Inflammatory macrophage (primary cell): ENCODE measurements at regions not wholly inside any gene's neighbourhood (a gene's known extent, or its start where the extent isn't known, plus 50 kb on each side); places are given as distances from the start of the nearest gene placed in this dataset.

Source experiments
- DNase-seq, 2 donors: peaks; one replicate each; pipeline ENCODE4 v3.0.0-alpha.2; 2020 to 2022

DNA sequence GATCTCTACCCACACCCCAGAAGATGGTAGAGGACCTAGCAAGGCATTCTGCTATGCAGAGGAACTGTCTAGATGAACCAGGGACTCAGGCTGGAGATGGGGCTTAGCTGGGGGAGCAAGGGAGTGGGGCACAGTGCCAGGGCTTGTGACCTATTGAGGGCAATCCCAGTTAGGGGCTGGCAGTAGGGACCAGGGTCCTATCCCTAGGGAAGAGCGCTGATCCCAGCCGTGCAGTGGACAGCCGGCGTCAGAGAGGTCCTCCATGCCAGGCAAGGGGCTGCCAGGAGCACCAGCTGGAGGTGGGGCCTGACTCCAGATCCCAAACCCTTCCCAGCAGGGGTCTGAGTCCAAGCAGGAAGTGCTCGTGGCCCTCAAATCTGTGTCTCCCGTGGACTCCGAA lies 52.7 kb upstream of the NEURL1B start:
- DNase-seq: no peak

DNA sequence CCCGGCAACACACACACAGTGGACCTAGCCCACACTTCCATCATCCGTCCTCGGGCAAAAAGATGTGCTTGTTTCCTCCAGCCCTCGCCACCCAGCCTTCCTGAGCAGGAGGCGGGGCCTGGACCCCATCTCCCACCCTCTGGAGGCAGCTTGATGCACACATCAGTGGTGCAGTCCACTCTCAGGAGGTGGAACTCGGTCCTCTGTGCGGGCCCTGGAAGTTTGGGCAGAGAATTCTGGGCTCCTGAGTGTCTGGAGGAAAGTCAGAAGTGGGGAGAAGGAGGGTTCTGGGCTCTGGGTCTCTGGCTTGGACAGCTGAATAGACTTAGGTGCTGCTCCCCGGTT lies 54.0 kb upstream of the NEURL1B start:
- no peak for DNase-seq

DNA sequence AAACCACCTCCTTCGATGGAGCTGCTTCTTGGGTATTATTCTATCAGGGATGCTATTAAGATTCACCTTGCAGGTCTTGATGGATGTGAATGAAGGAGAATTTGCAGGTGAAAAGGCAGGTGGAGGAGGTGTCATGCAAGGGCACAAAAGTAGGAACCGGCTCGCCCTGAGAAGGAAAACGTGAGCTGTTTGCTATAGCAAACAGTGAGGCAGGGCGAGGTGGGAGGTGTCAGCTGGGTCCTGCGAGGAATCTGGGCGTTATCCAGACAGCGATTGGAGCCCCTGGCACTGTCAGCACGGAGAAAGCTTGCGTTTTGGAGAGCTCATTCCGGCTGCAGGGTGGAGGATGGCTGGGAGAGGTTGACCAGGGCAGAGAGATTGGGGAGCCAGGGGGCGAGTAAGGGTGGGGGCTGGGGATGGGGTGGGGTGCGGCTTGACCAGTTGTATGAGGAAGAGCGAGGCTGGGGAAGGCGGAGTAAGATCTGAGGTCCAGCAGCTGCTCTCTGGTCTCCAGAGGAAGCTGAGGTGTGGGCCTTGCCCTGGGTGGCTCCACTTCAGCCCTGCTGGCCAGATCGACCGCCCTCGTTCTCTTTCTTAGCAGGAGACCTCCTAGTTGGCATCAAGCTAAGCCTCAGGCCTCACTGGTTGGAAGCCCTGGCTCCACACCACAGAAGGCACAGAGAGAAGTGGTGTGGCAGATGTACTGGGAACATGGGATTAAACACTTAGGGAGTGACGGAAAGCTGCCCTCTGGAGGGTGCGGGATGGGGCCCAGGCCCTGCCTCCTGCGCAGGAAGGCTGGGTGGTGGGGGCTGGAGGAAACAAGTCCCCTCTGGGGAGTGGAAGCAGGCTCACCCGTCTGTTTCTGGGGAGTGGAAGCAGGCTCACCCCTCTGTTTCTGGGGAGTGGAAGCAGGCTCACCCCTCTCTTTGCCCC lies 54.7 kb upstream of the NEURL1B start:
- no peak for DNase-seq

DNA sequence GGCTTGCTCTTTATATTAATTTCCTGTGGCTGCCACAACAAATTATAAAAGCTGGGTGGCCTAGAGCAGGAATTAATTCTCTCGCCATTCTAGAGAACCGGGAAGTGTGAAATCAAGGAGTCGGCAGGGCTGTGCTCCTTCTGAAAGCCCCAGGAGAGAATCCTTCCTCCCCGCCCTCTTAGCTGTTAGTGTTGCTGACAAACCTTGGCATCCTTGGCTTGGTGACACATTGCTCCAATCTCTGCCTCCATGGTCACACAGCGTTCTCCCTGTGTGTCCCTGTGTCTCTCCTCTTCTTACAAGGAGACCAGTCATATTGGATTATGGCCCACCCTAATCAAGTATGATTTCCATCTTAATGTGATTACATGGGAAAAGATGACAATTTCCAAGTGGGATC lies 55.9 kb upstream of the NEURL1B start:
- DNase-seq: no peak

DNA sequence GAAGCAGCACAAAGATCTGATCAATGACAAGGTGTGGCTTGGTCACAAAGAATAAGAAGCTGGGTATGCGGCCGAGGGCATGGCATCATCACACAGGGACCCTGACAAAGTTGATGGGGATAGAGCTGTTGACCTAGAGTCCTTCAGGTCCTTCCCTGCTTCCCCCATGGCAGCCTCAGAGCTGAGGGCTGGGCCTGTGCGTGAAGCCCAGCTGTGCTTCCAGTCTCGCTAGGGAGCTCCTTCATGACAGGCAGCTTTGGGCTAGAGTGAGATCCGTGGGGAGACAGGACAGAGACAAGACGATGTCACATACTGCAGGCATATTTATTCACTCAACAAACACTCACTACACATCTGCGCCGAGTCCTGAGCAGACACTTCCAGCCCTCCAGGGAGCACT lies 56.4 kb upstream of the NEURL1B start:
- DNase-seq: no peak

DNA sequence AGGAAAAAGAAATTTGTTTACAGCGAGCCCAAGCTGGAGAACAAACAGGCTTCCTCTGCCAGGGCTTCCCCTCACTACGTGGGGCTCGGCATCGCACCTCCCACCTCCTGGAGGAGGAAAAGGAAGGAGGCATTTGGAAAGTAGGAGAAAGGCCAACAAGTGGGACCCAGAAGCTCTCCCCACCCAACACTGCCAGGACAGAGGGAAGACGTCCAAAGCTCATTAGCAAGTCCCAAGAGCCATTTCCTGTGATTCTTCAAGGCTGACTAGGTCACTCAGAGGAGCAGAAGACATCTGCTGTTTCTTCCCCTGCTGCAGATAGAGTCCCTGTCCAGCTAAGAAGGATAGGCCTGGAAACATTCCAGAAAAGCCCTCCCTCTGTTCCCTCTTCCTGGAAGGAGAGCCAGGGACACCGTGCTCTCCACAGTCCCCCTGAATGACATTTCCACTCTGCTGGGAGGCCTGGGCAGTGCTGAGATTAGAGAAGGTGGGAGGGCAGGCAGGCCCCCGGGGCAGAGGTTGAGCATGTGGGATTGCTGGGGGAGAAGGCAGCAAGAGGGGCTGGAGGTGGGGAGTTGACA lies 57.0 kb upstream of the NEURL1B start:
- DNase-seq: peak; percentile 5 to 6

DNA sequence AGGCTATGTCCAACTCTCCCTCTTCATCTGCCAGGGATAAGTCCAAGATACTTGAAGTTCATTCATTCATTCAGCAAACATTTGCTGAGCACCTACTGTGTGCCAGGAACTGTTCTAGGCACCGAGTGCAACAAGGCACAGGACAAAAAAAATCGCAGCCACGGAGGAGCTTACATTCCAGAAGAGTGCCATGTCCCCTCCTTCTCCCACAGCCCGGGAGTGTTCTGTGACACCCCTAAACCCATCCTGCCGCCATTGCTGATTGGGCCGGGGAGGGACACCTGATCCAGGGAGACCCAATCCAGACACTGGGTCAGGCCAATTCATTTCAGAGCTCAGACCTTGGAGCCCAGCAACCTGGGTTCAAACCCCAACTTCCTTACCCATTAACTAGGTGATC lies 58.1 kb upstream of the NEURL1B start:
- no peak for DNase-seq

DNA sequence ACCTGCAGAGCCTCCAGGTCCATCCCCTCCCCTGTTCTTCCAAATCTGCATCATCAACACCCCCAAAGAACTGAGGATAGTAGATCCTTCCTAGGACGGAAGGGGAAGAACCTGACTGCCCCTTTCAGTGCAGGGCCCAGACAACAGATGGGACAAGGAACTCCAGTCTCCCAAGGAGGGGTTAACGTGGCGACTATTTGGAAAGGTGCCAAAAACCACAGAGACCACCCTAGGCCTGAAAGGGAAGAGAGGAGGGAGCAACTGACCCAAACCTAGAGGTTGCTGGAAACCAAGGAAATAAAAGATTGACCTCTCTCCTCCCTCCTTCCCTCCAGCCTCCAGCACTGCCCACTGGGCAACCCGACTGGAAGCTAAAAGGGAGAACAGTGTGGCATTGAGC lies 59.7 kb upstream of the NEURL1B start:
- no peak for DNase-seq

DNA sequence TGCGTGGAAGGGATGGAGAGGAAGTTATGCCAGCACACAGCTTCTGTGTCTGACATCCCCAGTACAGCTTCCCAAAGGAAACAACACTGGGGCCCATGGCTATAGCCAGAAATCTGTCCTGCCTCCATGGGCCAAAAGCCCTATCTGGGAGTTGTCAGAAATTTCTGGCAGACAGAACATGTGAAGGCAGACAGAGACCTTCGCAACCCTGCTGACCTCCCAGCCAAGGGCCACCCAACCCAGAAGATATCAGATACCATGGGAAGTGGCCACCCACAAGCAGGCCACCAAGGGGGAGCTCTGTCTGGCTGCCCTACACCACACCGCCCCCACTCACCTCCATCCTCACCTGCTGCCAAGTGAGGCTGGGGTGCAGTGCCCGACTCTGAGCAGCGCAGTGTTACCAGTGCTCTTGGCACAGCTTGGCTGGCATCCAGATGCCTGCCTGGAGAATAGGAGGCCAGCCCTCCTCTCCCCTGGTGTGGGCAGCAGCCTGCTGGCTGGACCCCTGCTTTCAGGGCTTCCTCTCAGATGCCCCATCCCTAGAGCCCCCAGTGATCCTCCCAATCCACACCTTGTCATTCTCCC lies 61.6 kb upstream of the NEURL1B start:
- DNase-seq: no peak

DNA sequence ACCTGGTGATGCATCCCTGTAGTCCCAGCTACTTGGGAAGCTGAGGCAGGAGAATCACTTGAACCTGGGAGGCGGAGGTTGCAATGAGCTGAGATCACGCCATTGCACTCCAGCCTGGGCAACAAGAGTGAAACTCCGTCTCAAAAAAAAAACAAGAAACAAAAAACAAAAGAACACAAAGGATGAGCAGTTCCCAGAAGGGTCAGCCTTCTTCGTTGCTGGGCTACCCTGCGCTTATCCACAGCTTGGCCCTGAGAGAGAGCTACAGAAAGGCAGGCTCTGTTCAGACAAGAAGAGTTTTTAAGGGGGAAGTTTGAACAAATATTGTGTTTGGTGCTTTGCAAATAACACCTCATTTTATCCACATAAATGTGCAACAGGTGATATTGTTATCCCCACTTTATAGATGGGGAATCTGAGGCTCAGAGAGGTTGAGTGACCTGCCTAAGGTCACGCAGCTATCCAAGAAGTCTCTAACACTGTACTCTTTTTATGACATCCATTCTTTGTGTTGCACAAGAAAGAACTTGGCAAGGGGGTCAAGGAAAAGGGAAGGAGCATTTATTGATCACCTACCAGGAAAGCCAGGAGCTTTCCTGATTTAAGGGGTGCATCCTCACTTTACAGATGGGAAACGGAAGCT lies 63.7 kb upstream of the NEURL1B start:
- DNase-seq: no peak

DNA sequence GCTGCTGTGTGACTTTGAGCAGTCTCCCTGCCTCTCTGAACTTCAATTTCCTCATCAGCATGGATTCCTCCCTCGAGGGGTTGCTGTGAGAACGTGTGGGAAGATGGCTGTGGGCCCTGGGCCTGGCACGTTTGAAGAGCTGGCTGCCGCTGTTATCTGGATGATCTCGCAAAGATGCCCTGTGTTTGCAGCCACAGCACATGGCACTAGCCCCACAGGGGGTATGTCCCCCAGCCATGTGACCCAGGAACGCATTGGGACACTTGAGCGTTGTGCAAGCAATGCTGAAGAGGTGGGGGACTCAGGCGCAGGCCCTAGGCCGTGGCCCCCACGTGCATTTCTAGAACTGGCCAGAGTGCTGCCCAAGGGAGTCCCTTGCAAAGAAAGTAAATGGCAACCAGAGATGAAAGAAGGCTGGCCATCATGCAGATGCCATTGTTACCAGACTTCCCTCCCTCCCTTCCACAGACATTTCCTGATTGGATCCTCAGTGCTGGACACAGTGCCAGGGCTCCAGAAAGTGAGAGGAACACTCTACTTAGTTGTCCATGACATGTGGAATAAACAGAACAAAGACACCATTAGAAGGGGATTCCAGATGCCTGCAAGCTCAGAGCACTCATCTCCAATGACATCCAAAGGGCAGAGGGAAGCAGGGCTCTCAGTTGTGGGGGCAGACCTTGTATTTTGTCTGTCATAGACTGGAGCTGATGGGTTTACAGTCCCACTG lies 65.1 kb upstream of the NEURL1B start:
- no peak for DNase-seq

DNA sequence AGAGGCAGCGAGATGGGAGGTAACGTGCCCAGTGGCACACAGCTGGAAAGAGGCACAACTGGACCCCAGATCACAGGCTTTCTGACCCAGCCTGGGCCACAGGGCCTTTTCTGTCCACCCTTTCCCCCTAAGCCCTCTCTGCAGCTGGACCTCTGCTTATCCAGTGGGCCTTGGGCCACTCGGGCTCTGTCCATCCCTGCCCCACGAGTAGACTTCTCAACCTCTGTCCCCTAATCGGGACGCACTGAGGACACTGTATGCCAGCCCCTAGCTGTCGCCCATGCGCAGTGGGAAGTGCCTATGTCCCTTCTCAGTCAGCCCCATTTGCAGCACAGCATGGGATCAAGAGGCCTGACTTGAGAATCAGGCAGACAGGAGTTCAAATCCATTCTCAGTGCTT lies 65.6 kb upstream of the NEURL1B start:
- no peak for DNase-seq

DNA sequence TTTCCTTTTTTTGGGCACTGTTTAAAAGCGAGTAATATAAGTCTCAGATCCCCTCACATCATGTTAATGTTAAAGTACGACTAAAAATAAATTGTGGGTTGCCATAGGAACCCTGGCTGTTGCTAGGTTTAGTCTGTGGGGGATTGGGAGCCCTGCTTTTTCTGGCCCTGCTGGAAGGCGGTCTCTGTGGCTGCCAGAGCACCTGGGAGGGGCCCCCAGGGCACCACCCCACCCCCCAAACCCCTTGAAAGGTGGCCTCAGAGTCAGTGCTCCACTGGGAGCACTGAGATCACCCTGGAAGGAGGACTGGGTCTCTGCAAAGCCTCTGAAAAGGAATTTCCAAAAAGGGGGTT lies 66.2 kb upstream of the NEURL1B start:
- DNase-seq: no peak

DNA sequence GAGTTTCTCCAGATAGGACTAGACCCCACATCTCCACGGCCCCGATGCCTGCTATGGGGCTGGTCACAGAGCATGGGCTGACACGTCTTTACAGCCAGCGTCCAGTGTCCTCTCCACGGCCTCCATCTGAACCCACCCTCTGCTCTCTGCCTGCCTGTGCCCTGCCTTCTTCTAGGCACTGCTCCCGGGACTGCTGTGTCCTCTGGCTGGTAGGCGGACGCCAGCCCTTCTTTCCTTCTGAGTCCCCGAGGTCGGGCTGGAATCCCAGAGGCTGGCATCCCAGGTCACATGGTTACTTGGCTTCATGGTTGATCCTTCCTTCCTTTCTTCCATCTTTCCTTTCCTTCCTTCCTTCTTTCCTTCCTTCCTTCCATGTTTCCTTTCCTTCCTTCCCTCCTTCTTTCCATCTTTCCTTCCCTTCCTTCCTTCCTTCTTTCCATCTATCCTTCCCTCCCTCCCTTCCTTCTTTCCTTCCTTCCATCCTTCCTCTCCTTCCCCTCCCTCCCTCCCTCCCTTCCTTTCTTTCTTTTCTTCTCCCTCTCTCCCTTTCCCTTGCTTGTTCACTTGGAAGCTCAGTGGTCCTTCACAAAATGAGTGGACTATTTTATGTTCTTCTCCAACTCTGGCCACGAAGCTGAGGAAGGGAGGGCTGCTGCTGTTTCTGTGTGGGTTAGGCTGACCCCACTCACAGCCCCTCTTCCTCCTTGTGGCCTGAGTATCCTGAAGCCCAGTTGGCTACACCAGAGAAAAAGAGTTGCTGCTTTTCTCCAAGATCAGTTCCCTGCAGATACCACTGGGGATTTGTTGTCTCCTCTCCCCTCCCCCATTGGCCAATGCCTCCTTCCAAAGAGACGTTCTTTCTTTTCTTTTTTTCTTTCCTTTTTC lies 66.8 kb upstream of the NEURL1B start:
- DNase-seq: no peak

DNA sequence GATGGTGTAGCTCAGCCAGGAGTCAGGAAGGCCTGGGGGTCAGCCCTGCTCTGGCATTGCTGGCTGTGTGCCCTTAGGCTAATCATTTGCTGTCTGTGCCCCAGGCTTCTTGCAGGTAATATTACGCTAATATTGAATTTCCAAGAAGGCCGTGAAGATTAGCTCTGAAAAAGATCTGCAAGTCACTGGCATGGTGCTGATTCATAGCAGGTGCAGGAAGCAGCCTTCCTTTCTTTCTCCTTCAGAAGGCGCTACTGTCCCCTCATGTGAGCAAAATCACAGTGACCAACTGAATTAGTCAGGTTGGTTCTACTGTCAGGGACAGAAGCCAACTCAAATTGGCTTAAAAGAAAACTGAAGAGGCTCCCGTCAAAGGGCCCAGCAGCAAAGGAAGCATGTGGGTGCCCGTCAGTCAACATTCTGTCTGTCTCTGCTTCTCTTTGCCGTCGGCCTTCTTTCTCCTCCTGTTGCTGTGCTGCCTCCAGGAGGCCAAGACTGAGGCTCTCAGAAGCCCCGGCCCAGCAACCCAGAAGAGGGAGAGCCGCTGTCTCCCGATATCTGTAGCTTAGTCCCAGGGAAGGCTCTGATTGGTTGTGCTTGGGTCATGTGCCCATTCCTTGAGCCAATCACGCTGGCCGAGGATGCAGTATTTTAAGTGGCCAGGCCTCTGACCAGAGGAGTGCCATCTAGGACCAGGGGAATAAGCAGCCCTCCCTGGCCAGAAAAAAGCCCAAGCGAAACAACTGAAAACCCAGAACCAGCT lies 67.8 kb upstream of the NEURL1B start:
- no peak for DNase-seq

DNA sequence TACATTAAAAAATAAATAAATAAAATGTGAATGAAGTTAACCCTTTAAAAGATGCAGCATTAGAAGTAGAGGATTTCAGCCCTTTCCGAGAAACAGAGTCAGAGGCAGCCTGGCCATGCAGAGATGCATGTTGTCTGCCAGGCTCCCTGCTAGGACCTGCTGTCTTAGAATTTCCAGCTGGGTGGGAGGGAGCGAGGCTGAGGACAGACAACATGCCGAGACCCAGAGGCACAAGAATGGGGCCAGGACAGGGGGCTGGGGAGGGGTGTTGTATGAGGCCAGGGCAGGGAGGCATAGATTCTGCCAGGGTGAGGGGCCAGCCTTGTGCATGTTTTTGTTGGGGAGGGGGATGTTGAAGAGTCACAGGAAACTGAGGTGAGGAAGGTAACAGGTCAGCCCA lies 68.6 kb upstream of the NEURL1B start:
- DNase-seq: no peak

DNA sequence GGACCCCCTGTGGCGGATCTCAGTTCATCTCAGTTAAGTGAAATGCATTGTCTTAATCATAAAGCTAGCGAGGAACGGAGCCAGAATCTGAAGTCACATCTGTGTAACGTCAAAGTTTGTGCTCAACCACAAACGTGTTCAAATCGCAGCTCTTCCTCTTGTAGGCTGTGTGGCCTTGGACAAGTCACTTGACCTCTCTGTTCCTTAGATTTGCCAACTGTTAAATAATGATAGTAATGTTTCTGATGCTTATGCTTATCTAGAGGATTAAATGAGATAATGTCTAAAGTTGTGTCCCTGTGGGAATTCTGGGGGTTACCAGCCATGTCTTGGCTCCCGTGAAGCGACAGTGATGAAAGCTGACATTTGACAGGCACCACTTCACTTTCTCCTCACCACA lies 69.2 kb upstream of the NEURL1B start:
- DNase-seq: no peak

DNA sequence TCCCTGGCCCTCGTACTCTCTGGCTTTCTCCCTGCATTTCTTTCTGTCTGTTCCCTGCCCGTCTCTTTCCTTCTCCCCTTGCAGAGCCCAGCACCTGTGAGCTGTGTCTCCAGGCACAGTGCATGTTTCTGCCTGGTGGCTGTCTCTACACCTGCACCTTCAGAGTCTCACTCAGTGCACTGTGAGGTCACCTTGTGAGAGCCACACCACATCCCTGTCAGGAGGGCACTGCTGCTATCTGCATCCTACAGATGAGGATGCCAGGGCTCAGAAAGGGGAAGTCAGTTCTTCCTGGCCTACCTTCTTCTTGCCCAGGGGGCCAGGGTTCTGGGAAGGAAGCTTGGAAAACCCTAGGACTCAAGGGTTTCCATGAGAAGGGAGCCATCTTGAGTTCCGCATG lies 69.7 kb upstream of the NEURL1B start:
- DNase-seq: no peak

DNA sequence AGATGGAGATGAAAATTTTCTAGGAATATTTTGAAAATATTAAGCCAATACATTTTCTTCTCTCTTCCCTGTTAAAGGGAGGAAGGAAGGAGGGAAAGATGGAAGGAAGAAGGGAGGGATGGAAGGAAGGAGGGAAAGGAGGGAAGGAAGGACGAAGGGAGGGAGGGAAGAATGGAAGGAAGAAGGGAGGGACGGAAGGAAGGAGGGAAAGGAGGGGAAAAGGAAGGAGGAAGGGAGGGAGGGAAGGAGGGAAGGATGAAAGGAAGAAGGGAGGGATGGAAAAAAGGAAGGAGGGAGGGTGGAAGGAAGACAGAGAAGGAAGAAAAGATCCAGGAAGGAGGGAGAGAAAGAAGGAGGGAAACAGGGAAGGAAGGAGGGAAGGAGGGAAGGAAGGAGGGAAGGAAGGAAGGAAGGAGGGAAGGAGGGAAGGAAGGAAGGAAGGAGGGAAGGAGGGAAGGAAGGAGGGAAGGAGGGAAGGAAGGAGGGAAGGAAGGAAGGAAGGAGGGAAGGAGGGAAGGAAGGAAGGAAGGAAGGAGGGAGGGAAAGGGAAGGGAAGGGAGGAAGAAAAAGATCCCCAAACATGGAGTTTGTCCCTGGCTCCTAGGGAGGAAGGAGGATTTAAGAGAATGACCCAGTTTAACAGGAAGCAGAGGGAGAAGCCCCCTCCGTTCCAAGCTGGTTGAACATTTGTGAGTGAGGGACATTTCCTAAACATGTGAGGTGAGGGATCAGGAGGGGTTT lies 70.3 kb upstream of the NEURL1B start:
- no peak for DNase-seq

DNA sequence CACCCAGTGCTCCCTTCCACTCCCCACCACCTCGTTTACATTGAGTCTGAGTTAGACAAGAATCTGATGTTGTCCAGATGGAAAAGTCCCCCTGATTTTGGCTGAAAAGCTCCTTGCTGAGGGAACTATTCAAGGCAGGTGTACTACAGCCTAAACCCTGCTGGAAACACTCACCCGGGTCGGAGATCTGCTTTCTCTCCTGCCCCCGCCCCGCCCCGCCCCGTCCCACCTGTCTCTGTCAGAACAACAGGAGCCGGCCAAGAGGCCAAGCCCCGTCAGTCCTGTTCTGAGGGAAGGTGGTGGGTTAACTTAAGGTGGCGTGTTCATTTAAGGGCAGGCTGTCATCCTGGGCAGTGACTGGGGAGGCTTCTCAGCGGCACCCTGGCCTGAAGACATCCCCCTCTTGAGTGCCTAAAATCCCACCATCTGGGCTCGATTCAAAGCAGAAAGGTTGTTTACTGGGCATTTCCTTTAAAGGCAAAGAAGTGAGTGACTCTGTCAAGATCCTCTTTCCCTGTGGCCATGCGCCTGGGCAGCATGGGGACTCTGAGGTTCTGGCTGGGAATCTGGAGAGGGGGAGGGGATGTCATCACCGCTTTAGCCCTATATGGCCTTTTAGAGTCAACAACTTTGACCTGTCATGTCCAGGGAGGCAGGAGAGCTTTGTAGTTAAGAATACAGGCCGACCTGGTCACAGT lies 71.1 kb upstream of the NEURL1B start:
- DNase-seq: no peak
